ENCODE measurements at regions not wholly inside any gene's neighbourhood (a gene's known extent, or its start where the extent isn't known, plus 50 kb on each side); places are given as distances from the start of the nearest gene placed in this dataset.

DNA sequence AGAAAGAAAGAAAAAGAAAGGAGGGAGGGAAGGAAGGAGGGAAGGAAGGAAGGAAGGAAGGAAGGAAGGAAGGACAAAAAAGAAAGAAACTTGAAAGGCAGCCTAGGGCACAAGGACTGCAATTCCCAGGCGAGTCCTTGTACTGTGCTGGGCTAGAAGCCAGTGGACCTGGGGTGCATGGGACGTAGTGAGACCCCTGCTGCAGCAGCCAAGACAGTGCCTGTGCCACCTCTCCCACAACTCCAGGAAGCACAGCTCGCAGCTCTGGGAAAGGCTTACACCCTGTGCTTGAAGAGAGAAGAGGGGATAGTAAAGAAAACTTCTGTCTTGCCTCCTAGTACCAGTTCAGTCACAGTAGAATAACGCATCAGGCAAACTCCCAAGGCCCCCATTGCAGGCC is 227.9 kb upstream of the CDH7 start:
- Histone ChIP-seq H3K9me3 (ENCODE audit: control insufficient read depth, insufficient read depth, low read length) (peaks cover 8% of the 10 kb centered on the region), H3K27me3 (ENCODE audit: control insufficient read depth, insufficient read depth, low read length) (no peaks in the 10 kb centered on the region), H3K27ac (ENCODE audit: low read length) (no peak overlapping the region), H3K36me3 (ENCODE audit: control insufficient read depth, insufficient read depth, low read length) (no peaks in the 10 kb centered on the region), H3K4me1 (ENCODE audit: control insufficient read depth, insufficient read depth, low read length) (no peaks in the 10 kb centered on the region), H3K4me3 (ENCODE audit: low read length) (no peak overlapping the region)
- Mint-ChIP-seq H3K36me3 (no peaks in the 10 kb centered on the region), H3K27me3 (ENCODE audit: low read depth in 2 of 2) (no peaks in the 10 kb centered on the region), H3K27ac (no peak overlapping the region), H3K4me3 (no peak overlapping the region), H3K9me3 (peaks cover 11 to 13% of the 10 kb centered on the region in 2 donors), H3K4me1 (no peaks in the 10 kb centered on the region)
- intact Hi-C loops (cut with micrococcal nuclease): no loop called here
- ATAC-seq: no peak
- no peak for DNase-seq
- TF ChIP-seq, protein P1, sequence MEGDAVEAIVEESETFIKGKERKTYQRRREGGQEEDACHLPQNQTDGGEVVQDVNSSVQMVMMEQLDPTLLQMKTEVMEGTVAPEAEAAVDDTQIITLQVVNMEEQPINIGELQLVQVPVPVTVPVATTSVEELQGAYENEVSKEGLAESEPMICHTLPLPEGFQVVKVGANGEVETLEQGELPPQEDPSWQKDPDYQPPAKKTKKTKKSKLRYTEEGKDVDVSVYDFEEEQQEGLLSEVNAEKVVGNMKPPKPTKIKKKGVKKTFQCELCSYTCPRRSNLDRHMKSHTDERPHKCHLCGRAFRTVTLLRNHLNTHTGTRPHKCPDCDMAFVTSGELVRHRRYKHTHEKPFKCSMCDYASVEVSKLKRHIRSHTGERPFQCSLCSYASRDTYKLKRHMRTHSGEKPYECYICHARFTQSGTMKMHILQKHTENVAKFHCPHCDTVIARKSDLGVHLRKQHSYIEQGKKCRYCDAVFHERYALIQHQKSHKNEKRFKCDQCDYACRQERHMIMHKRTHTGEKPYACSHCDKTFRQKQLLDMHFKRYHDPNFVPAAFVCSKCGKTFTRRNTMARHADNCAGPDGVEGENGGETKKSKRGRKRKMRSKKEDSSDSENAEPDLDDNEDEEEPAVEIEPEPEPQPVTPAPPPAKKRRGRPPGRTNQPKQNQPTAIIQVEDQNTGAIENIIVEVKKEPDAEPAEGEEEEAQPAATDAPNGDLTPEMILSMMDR (IDR thresholded peaks at IDR 0.05): no peak
- WGBS (ENCODE audit: insufficient coverage): 87% methylated on average over 3 of the region's 4 CpGs

DNA sequence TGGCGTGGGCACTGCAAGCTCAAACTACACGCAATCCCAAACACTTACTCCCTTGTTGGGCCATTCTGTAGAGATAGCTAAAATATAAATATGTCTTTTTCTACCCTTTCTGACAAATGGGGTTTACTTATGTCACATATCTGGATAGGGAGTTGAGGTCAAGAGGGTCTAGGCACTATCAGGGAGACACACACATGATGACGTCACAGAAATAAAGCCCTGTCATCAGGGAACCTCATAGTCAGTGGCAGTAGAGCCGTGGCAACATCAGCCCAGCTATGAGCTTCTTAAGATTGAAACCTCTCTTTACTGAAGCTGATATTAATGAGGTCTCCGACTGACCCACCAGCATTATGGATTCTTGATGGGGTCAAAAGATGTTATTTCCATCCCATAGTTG is 234.6 kb upstream of the CDH7 start:
- H3K27me3 Mint-ChIP-seq (ENCODE audit: low read depth in 2 of 2): no peaks in the 10 kb centered on the region
- 69% methylated on average over 2 of the region's 5 CpGs for WGBS (ENCODE audit: insufficient coverage)
- no peaks in the 10 kb centered on the region for H3K27me3 ChIP-seq (ENCODE audit: control insufficient read depth, insufficient read depth, low read length)
- ATAC-seq: no peak
- intact Hi-C loops (cut with micrococcal nuclease): no loop called here
- H3K4me3 Mint-ChIP-seq: no peak overlapping the region
- H3K27ac ChIP-seq (ENCODE audit: low read length): no peak overlapping the region
- H3K4me3 ChIP-seq (ENCODE audit: low read length): no peak overlapping the region
- H3K4me1 ChIP-seq (ENCODE audit: control insufficient read depth, insufficient read depth, low read length): no peaks in the 10 kb centered on the region
- peaks cover 5 to 12% of the 10 kb centered on the region in 2 donors for H3K9me3 Mint-ChIP-seq
- DNase-seq: no peak
- peaks cover 4% of the 10 kb centered on the region for H3K9me3 ChIP-seq (ENCODE audit: control insufficient read depth, insufficient read depth, low read length)
- TF ChIP-seq, protein P1 (IDR thresholded peaks at IDR 0.05): no peak
- no peaks in the 10 kb centered on the region for H3K36me3 ChIP-seq (ENCODE audit: control insufficient read depth, insufficient read depth, low read length)
- no peaks in the 10 kb centered on the region for H3K4me1 Mint-ChIP-seq
- H3K36me3 Mint-ChIP-seq: no peaks in the 10 kb centered on the region
- no peak overlapping the region for H3K27ac Mint-ChIP-seq

DNA sequence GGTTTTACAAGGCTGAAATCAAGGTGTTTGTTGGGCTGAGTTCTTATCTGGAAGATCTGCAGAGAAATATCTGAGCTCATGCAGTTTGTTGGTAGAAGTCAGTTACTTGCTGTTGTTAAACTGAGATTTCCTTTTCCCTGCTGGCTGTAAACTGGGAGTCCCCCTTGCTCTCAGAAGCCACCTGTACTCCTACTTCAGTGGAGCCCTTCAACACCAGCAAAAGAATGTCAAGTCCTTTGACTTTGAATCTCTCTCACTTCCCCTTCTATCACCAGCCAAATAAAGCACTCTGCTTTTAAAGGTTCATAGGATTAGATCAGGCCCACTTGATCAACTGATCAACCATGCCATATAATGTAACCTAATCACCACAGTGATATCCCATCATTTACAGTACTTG is 252.2 kb upstream of the CDH7 start:
- intact Hi-C loops (cut with micrococcal nuclease): no loop called here
- Histone ChIP-seq H3K9me3 (ENCODE audit: control insufficient read depth, insufficient read depth, low read length) (no peaks in the 10 kb centered on the region), H3K27ac (ENCODE audit: low read length) (no peak overlapping the region), H3K4me1 (ENCODE audit: control insufficient read depth, insufficient read depth, low read length) (no peaks in the 10 kb centered on the region), H3K36me3 (ENCODE audit: control insufficient read depth, insufficient read depth, low read length) (no peaks in the 10 kb centered on the region), H3K27me3 (ENCODE audit: control insufficient read depth, insufficient read depth, low read length) (no peaks in the 10 kb centered on the region), H3K4me3 (ENCODE audit: low read length) (no peak overlapping the region)
- ATAC-seq (no peak), DNase-seq (no peak)
- Mint-ChIP-seq H3K36me3 (no peaks in the 10 kb centered on the region), H3K4me3 (no peak overlapping the region), H3K27me3 (ENCODE audit: low read depth in 2 of 2) (no peaks in the 10 kb centered on the region), H3K4me1 (no peaks in the 10 kb centered on the region), H3K27ac (no peak overlapping the region), H3K9me3 (peaks cover 3 to 13% of the 10 kb centered on the region in 2 donors)
- TF ChIP-seq, protein P1 (IDR thresholded peaks at IDR 0.05): no peak

DNA sequence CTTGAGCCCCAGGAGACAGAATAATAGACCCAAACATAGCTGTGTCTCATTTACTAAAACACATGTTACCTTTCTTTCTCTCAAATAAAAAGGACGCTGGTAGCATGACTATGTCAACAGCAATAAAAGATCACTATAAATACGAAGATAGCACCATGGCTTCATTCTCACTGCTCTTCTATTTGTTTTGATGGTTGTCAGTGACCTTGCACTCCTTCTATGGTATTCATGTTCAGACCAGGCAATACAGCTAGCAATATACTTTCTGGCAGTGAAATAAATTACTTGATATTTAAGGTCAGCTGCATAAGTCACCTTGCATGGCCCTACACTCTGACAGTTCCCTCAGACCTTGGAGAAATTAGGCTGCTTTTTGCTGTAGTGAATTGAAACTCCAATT is 263.2 kb upstream of the CDH7 start:
- peaks cover 8% of the 10 kb centered on the region for H3K36me3 Mint-ChIP-seq
- 75% methylated on average over 2 of the region's 2 CpGs for WGBS (ENCODE audit: insufficient coverage)
- intact Hi-C loops (cut with micrococcal nuclease): no loop called here

More for the DNA sequence above, 263.2 kb upstream of the CDH7 start:
- DNase-seq: no peak
- TF ChIP-seq, protein P1 (IDR thresholded peaks at IDR 0.05): no peak
- peaks cover 8 to 18% of the 10 kb centered on the region in 2 donors for H3K9me3 Mint-ChIP-seq
- Histone ChIP-seq H3K4me3 (ENCODE audit: low read length) (no peak overlapping the region), H3K9me3 (ENCODE audit: control insufficient read depth, insufficient read depth, low read length) (no peaks in the 10 kb centered on the region), H3K36me3 (ENCODE audit: control insufficient read depth, insufficient read depth, low read length) (no peaks in the 10 kb centered on the region), H3K27ac (ENCODE audit: low read length) (no peak overlapping the region), H3K27me3 (ENCODE audit: control insufficient read depth, insufficient read depth, low read length) (no peaks in the 10 kb centered on the region), H3K4me1 (ENCODE audit: control insufficient read depth, insufficient read depth, low read length) (no peaks in the 10 kb centered on the region)
- no peaks in the 10 kb centered on the region for H3K4me1 Mint-ChIP-seq
- no peaks in the 10 kb centered on the region for H3K27me3 Mint-ChIP-seq (ENCODE audit: low read depth in 2 of 2)
- H3K27ac Mint-ChIP-seq: no peak overlapping the region
- no peak for ATAC-seq
- no peak overlapping the region for H3K4me3 Mint-ChIP-seq

Measured in natural killer cell (primary cell).